Nephron (organoid): ENCODE measurements at regions not wholly inside any gene's neighbourhood (a gene's known extent, or its start where the extent isn't known, plus 50 kb on each side); places are given as distances from the start of the nearest gene placed in this dataset.

Experiments used
- H3K27ac Mint-ChIP-seq, 3 experiments: 2 replicates each; pipeline ENCODE4 v1.8.0; 2020; ENCODE audit warnings: mixed read lengths in 3 of 3, mild to moderate bottlenecking in 2 of 3, moderate library complexity in 1 of 3
- H3K27me3 Mint-ChIP-seq: 2 replicates; pipeline ENCODE4 v1.8.0; 2021; ENCODE audit warnings: low read depth, mild to moderate bottlenecking, moderate library complexity, mixed read lengths
- H3K36me3 Mint-ChIP-seq: 2 replicates; pipeline ENCODE4 v1.8.0; 2020; ENCODE audit warnings: low read depth, mixed read lengths
- H3K4me1 Mint-ChIP-seq: 2 replicates; pipeline ENCODE4 v1.8.0; 2020; ENCODE audit warnings: mixed read lengths
- H3K4me3 Mint-ChIP-seq, 3 experiments: 2 replicates each; pipeline ENCODE4 v1.8.0; 2020; ENCODE audit warnings: mild to moderate bottlenecking in 3 of 3, mixed read lengths in 3 of 3, moderate library complexity in 2 of 3
- H3K9me3 Mint-ChIP-seq: 2 replicates; pipeline ENCODE4 v1.8.0; 2020; ENCODE audit warnings: mixed read lengths
- CTCF ChIP-seq, 3 experiments: fragments of 200-600 bp; sonication (generic); IDR thresholded peaks; one replicate each; pipeline ENCODE4 v1.5.0; 2021; ENCODE audit warnings: antibody characterized with exemption in 3 of 3; ENCODE audit not compliant: unreplicated experiment in 3 of 3

DNA sequence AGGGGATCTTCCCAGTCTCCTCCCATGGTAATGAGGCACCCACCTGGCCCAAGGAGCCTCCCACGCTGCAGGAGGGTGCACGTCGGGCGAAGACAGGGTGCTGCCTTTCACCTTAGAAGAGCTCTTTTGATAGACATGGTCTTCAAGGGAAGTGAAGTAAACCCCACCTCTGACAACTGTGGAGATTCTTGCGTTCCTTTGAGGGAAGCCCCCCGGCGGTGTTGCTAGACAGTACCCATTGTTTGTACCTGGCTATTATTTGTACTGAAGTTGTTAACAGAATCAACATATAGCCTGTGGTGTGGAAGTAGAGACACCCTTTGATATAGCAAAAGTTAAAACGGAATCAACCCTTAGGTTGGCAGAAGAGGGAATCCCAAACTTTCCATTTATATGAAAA lies 648.0 kb downstream of the GALR1 start:
- H3K4me3 Mint-ChIP-seq, result no peak overlapping the region
- no peaks in the 10 kb centered on the region for H3K4me1 Mint-ChIP-seq
- H3K27ac Mint-ChIP-seq, result no peak overlapping the region
- no peaks in the 10 kb centered on the region for H3K36me3 Mint-ChIP-seq
- no peak for TF ChIP-seq CTCF (IDR thresholded peaks at IDR 0.05; ENCODE audit: unreplicated experiment in 3 of 3)
- H3K9me3 Mint-ChIP-seq, result no peaks in the 10 kb centered on the region
- H3K27me3 Mint-ChIP-seq, result peaks cover 41% of the 10 kb centered on the region

DNA sequence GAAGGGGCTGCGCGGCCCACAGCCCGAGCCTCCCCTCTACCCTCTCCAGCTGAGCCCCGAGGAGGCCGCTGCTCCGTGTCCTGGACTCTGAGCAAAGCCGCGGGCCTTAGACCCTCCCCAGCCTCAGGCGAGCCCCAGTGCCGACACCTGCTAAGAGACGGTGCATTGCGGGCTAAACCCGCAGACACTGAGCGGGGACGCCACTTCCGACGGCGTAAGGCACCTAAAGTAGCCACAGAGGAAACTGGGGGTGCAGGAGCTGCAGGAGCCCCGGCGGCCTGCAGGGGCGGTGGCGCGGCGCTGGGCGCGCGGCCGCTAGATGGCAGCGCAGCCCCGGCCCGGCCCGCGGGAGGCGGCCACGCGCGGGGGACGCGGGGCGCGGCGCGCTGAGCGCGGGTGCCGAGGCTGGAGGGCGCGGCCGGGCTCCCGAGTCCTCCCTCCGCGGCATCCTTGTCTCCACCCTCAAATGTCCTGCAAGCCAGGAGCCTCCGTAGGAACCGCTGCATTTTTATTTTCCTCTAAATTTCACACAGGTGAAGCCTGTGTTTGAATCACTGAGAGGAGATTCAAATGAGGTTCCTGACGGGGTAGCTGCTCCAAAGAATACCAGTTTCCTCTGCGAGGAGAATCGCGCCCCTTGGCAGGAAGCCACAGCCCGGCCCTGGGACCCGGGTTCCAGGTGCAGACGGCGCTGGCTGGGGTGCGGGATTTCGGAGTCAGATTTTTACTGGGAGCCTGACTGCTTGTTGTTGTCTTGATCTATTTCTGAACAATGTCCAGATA lies 650.5 kb downstream of the GALR1 start:
- no peaks in the 10 kb centered on the region for H3K9me3 Mint-ChIP-seq
- peak; percentile 67 to 77 (median 75) for TF ChIP-seq CTCF (IDR thresholded peaks at IDR 0.05; ENCODE audit: unreplicated experiment in 3 of 3)
- H3K36me3 Mint-ChIP-seq, result no peaks in the 10 kb centered on the region
- H3K27me3 Mint-ChIP-seq, result peaks cover 37% of the 10 kb centered on the region
- H3K4me1 Mint-ChIP-seq, result no peaks in the 10 kb centered on the region
- H3K27ac Mint-ChIP-seq, result no peak overlapping the region
- peak overlapping the region; percentile 75 to 77 (median 76) for H3K4me3 Mint-ChIP-seq

DNA sequence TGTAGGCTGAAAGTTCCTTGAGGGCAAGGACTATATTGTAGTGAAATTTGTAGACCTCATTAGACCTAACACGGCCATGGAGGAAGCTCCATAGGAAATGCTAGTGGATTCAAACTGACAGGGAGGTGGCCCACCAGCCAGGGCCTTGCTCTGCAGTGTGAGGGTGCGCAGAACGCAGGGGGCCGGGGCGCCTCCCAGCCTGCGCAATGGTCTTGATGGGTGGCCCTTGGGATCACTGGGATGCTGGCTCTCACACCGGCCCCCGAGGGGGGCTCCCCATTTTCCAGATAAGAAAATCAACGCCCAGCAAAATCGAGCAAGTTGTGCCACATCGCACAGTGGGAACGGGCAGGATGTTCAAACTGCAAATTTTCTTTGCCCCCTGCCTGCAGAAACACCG lies 655.4 kb downstream of the GALR1 start:
- H3K4me3 Mint-ChIP-seq, result no peak overlapping the region
- H3K27ac Mint-ChIP-seq, result no peak overlapping the region
- H3K27me3 Mint-ChIP-seq, result peaks cover 20% of the 10 kb centered on the region
- no peak for TF ChIP-seq CTCF (IDR thresholded peaks at IDR 0.05; ENCODE audit: unreplicated experiment in 3 of 3)
- no peaks in the 10 kb centered on the region for H3K9me3 Mint-ChIP-seq
- no peaks in the 10 kb centered on the region for H3K4me1 Mint-ChIP-seq
- no peaks in the 10 kb centered on the region for H3K36me3 Mint-ChIP-seq

- no peaks in the 10 kb centered on the region for H3K4me1 Mint-ChIP-seq
- no peaks in the 10 kb centered on the region for H3K9me3 Mint-ChIP-seq
- TF ChIP-seq CTCF (IDR thresholded peaks at IDR 0.05; ENCODE audit: unreplicated experiment in 3 of 3), result no peak
- H3K4me3 Mint-ChIP-seq, result no peak overlapping the region
- H3K27me3 Mint-ChIP-seq, result peaks cover 24% of the 10 kb centered on the region
- H3K27ac Mint-ChIP-seq, result no peak overlapping the region
- no peaks in the 10 kb centered on the region for H3K36me3 Mint-ChIP-seq
These were observed 655.9 kb downstream of the GALR1 start for GRCh38 chr18:77905449-77906055.

DNA sequence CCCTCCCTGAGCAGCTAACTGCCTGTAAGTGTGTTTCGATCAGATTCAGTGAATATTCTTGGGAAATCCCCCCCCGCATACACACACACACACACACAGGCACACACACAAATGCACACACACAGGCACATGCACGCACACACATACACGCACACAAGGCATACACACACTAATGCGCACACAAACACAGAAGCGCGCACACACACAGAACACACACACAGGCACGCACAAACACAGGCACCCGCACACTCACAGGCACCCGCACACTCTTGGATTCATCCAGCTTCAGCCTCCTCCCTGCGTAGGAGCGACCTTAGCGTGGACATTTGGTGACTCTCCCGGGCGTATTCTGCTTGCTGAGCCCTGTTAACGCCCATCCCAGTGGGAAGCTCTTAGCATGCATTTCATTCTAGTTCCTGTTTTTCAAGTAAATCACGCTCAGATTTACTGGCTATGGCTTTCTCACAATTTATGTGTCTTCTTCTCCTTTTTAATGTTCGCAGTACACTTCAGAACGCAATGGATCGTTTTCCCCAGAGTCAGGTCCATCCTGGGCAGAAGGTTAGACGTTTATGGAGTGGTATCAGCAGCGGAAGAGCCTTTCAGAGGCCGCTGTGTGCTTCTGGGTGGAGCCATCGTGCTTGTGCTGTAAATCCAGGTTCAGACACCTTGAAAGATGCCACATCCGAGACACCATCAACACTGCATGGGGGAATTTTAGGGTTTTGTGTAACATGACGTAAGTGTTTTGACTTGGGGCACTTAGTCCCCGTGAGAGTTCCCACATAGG lies 656.6 kb downstream of the GALR1 start:
- H3K4me3 Mint-ChIP-seq, result no peak overlapping the region
- no peak for TF ChIP-seq CTCF (IDR thresholded peaks at IDR 0.05; ENCODE audit: unreplicated experiment in 3 of 3)
- no peaks in the 10 kb centered on the region for H3K36me3 Mint-ChIP-seq
- H3K27me3 Mint-ChIP-seq, result peaks cover 32% of the 10 kb centered on the region
- no peaks in the 10 kb centered on the region for H3K4me1 Mint-ChIP-seq
- no peaks in the 10 kb centered on the region for H3K9me3 Mint-ChIP-seq
- no peak overlapping the region for H3K27ac Mint-ChIP-seq
